H1 (cell line): ENCODE measurements at regions not wholly inside any gene's neighbourhood (a gene's known extent, or its start where the extent isn't known, plus 50 kb on each side); places are given as distances from the start of the nearest gene placed in this dataset.

ENCODE experiments used
- CTCF ChIA-PET: fragments of 300-600 bp; sonication (Branson Sonifier 250); formaldehyde crosslinking; loops from one replicate; lab custom pipeline; 2021; ENCODE audit not compliant: partially characterized antibody; lab: Charles Lee
- POLR2A ChIA-PET: fragments of 300-600 bp; sonication (Branson Sonifier 250); formaldehyde crosslinking; loops from one replicate; lab custom pipeline; 2021; ENCODE audit warnings: inconsistent platforms; ENCODE audit not compliant: partially characterized antibody; lab: Charles Lee
- DNase-seq, 2 experiments: peaks; one replicate each; pipeline versions ENCODE4 v3.0.0 to v3.0.0-alpha.2; 2010 to 2022; ENCODE audit warnings: low spot score in 2 of 2, low read depth in 1 of 2, mixed read lengths in 1 of 2
- FAIRE-seq: peaks from 2 replicates; lab custom pipeline; 2011; peaks lifted over from hg19 to GRCh38; lab: Jason Lieb, UNC
- H2AFZ ChIP-seq: 2 replicates; pipeline ENCODE4 v1.8.1; 2012; ENCODE audit warnings: low read length, inconsistent platforms
- H2AK5ac ChIP-seq: 2 replicates; pipeline ENCODE4 v1.6.1; 2013; ENCODE audit warnings: low read depth, low read length
- H2BK120ac ChIP-seq: replicated peaks from 2 replicates; pipeline ENCODE3; 2013; ENCODE audit warnings: low read depth, low read length, inconsistent platforms
- H2BK12ac ChIP-seq: 2 replicates; pipeline ENCODE4 v1.6.1; 2013; ENCODE audit warnings: low read depth, low read length
- H2BK15ac ChIP-seq: 2 replicates; pipeline ENCODE4 v1.6.1; 2013; ENCODE audit warnings: low read length
- H2BK20ac ChIP-seq: 2 replicates; pipeline ENCODE4 v1.6.1; 2013; ENCODE audit warnings: low read length
- H2BK5ac ChIP-seq: 2 replicates; pipeline ENCODE4 v1.6.1; 2013; ENCODE audit warnings: low read depth, low read length
- H3K14ac ChIP-seq: 2 replicates; pipeline ENCODE4 v1.6.1; 2013; ENCODE audit warnings: inconsistent platforms; ENCODE audit not compliant: insufficient read length
- H3K18ac ChIP-seq: 2 replicates; pipeline ENCODE4 v1.6.1; 2013; ENCODE audit warnings: low read length; ENCODE audit errors: extremely low read depth
- H3K23ac ChIP-seq: 2 replicates; pipeline ENCODE4 v1.6.1; 2013; ENCODE audit warnings: inconsistent platforms; ENCODE audit not compliant: insufficient read length
- H3K23me2 ChIP-seq: 2 replicates; pipeline ENCODE4 v1.6.1; 2013; ENCODE audit warnings: low read depth, low read length
- H3K27ac ChIP-seq: 2 replicates; pipeline ENCODE4 v1.6.1; 2011; ENCODE audit warnings: low read depth, low read length, inconsistent platforms
- H3K27me3 ChIP-seq, 4 experiments: replicated peaks in 1 of 4; 1 replicate in 1 of 4; 2 replicates in 3 of 4; pipeline versions ENCODE4 v1.6.1 to v1.8.1; 2011 to 2013; ENCODE audit warnings: low read length in 3 of 4, mild to moderate bottlenecking in 3 of 4, inconsistent platforms in 2 of 4, mixed read lengths in 2 of 4, moderate library complexity in 1 of 4; ENCODE audit not compliant: control insufficient read depth in 3 of 4, insufficient read depth in 3 of 4; ENCODE audit errors: extremely low read depth in 1 of 4
- H3K36me3 ChIP-seq, 4 experiments: 2 replicates each; pipeline versions ENCODE4 v1.6.1 to v1.8.1; 2011 to 2013; ENCODE audit warnings: mild to moderate bottlenecking in 4 of 4, low read length in 3 of 4, moderate library complexity in 2 of 4, control low read depth in 1 of 4, inconsistent platforms in 1 of 4; ENCODE audit not compliant: insufficient read depth in 4 of 4, control insufficient read depth in 2 of 4
- H3K4ac ChIP-seq: replicated peaks from 2 replicates; pipeline ENCODE3; 2013; ENCODE audit warnings: low read length, low read depth, mixed read lengths, inconsistent platforms; ENCODE audit not compliant: insufficient read length
- H3K4me1 ChIP-seq, 4 experiments: replicated peaks in 1 of 4; 1 replicate in 1 of 4; 2 replicates in 3 of 4; pipeline versions ENCODE4 v1.6.1 to v1.8.1; 2011 to 2013; ENCODE audit warnings: low read length in 3 of 4, inconsistent platforms in 2 of 4, mixed read lengths in 1 of 4; ENCODE audit not compliant: insufficient read depth in 4 of 4, control insufficient read depth in 3 of 4
- H3K4me2 ChIP-seq, 2 experiments: 2 replicates each; pipeline versions ENCODE4 v1.6.1 to v1.8.1; 2011 to 2013; ENCODE audit warnings: low read depth in 2 of 2, low read length in 2 of 2, control low read depth in 1 of 2, inconsistent platforms in 1 of 2, mild to moderate bottlenecking in 1 of 2; ENCODE audit not compliant: insufficient read depth in 1 of 2
- H3K4me3 ChIP-seq, 4 experiments: fragments of 200-600, 300-600 bp in 1 of 4; sonication (generic), shearing (Covaris generic), sonication (Bioruptor Twin) in 1 of 4; 2 replicates each; pipeline versions ENCODE4 v1.5.1 to v1.8.1; 2011 to 2016; ENCODE audit warnings: low read length in 4 of 4, low read depth in 3 of 4, control low read depth in 2 of 4, inconsistent platforms in 2 of 4, mild to moderate bottlenecking in 2 of 4, mixed read lengths in 1 of 4, moderate library complexity in 1 of 4; ENCODE audit not compliant: insufficient read depth in 2 of 4; ENCODE audit errors: extremely low read depth in 1 of 4
- H3K56ac ChIP-seq: replicated peaks from 2 replicates; pipeline ENCODE3; 2013; ENCODE audit warnings: low read depth, mild to moderate bottlenecking, mixed read lengths, low read length, inconsistent platforms; ENCODE audit not compliant: insufficient read length
- H3K79me1 ChIP-seq: 2 replicates; pipeline ENCODE4 v1.6.1; 2013; ENCODE audit warnings: low read depth, low read length, control low read depth
- H3K79me2 ChIP-seq, 2 experiments: 2 replicates each; pipeline versions ENCODE4 v1.6.1 to v1.8.1; 2012 to 2013; ENCODE audit warnings: low read length in 2 of 2, mild to moderate bottlenecking in 2 of 2, inconsistent platforms in 1 of 2; ENCODE audit not compliant: insufficient read depth in 2 of 2, control insufficient read depth in 1 of 2
- H3K9ac ChIP-seq, 4 experiments: replicated peaks in 1 of 4; 1 replicate in 1 of 4; 2 replicates in 3 of 4; pipeline versions ENCODE4 v1.6.1 to v1.8.1; 2011 to 2013; ENCODE audit warnings: low read depth in 3 of 4, low read length in 3 of 4, control low read depth in 2 of 4, mild to moderate bottlenecking in 2 of 4, moderate library complexity in 2 of 4, inconsistent platforms in 1 of 4; ENCODE audit errors: extremely low read depth in 1 of 4
- H3K9me3 ChIP-seq, 2 experiments: 2 replicates each; pipeline versions ENCODE4 v1.6.1 to v1.8.1; 2012 to 2013; ENCODE audit warnings: mild to moderate bottlenecking in 2 of 2, moderate library complexity in 2 of 2, control low read depth in 1 of 2, inconsistent platforms in 1 of 2, low read depth in 1 of 2, low read length in 1 of 2, mixed read lengths in 1 of 2; ENCODE audit not compliant: insufficient read depth in 2 of 2
- H4K20me1 ChIP-seq, 2 experiments: replicated peaks in 1 of 2; 2 replicates each; pipeline versions ENCODE3 to v1.8.1; 2011 to 2013; ENCODE audit warnings: inconsistent platforms in 2 of 2, low read length in 2 of 2, mild to moderate bottlenecking in 1 of 2; ENCODE audit not compliant: insufficient read depth in 2 of 2, control insufficient read depth in 1 of 2
- H4K5ac ChIP-seq: 2 replicates; pipeline ENCODE4 v1.6.1; 2013; ENCODE audit warnings: low read length, low read depth, mixed read lengths, inconsistent platforms; ENCODE audit not compliant: insufficient read length
- H4K8ac ChIP-seq: 2 replicates; pipeline ENCODE4 v1.8.0; 2013; ENCODE audit warnings: mild to moderate bottlenecking, moderate library complexity, low read length, inconsistent platforms; ENCODE audit not compliant: insufficient read depth; ENCODE audit errors: extremely low read depth
- H4K91ac ChIP-seq: replicated peaks from 2 replicates; pipeline ENCODE3; 2013; ENCODE audit warnings: low read length, mixed read lengths, inconsistent platforms; ENCODE audit not compliant: insufficient read length
- BCL11A ChIP-seq, 2 experiments: IDR thresholded peaks; one replicate each; pipeline ENCODE4 v1.6.1; 2011; ENCODE audit warnings: low read depth in 2 of 2, low read length in 2 of 2, mild to moderate bottlenecking in 2 of 2
- E2F6 ChIP-seq: IDR thresholded peaks from 2 replicates; pipeline ENCODE4 v1.6.1; 2012; ENCODE audit warnings: inconsistent platforms
- EZH2 ChIP-seq: fragments of 200-600 bp; sonication (generic); IDR thresholded peaks from 2 replicates; pipeline ENCODE4 v1.7.1; 2012; ENCODE audit warnings: low read depth, mild to moderate bottlenecking, moderate library complexity, low read length, inconsistent platforms; ENCODE audit not compliant: severe bottlenecking
- FOSL1 ChIP-seq: IDR thresholded peaks from 2 replicates; pipeline ENCODE4 v1.6.1; 2011; ENCODE audit warnings: mild to moderate bottlenecking, low read depth, low read length, moderate library complexity; ENCODE audit not compliant: insufficient read depth
- HDAC2 ChIP-seq, 2 experiments: fragments of 300-600 bp in 1 of 2; sonication (generic) in 1 of 2; IDR thresholded peaks; 2 replicates each; pipeline ENCODE4 v1.6.1; 2011 to 2012; ENCODE audit warnings: low read depth in 2 of 2, low read length in 2 of 2, mild to moderate bottlenecking in 2 of 2, moderate library complexity in 2 of 2, borderline replicate concordance in 1 of 2, inconsistent platforms in 1 of 2
- KDM1A ChIP-seq: fragments of 200-600, 300-600 bp; sonication (generic); IDR thresholded peaks from 2 replicates; pipeline ENCODE4 v1.7.1; 2016; ENCODE audit warnings: mild to moderate bottlenecking, low read length, borderline replicate concordance
- POLR2A ChIP-seq, 2 experiments: IDR thresholded peaks; 1 replicate in 1 of 2; 2 replicates in 1 of 2; pipeline ENCODE4 v1.6.1; 2011; ENCODE audit warnings: low read depth in 2 of 2, low read length in 2 of 2, mild to moderate bottlenecking in 2 of 2; ENCODE audit errors: control extremely low read depth in 1 of 2
- RAD21 ChIP-seq, 2 experiments: IDR thresholded peaks in 1 of 2; conservative IDR thresholded peaks in 1 of 2; 2 replicates each; pipeline ENCODE4 v1.6.1; 2011; ENCODE audit warnings: low read depth in 2 of 2, low read length in 2 of 2, improper control_type of control experiment in 1 of 2, inconsistent platforms in 1 of 2, mild to moderate bottlenecking in 1 of 2, moderate library complexity in 1 of 2
- RNF2 ChIP-seq: fragments of 200-900, 300-1000 bp; sonication (generic); IDR thresholded peaks from 2 replicates; pipeline ENCODE4 v1.7.1; 2016; ENCODE audit warnings: borderline replicate concordance, low read depth, mild to moderate bottlenecking, antibody characterized with exemption, low read length; ENCODE audit not compliant: poor library complexity, severe bottlenecking; ENCODE audit errors: missing control alignments
- SIN3A ChIP-seq, 2 experiments: IDR thresholded peaks in 1 of 2; conservative IDR thresholded peaks in 1 of 2; 2 replicates each; pipeline ENCODE4 v1.6.1; 2011 to 2012; ENCODE audit warnings: low read length in 2 of 2, improper control_type of control experiment in 1 of 2, low read depth in 1 of 2, mild to moderate bottlenecking in 1 of 2
- TAF1 ChIP-seq: IDR thresholded peaks from 2 replicates; pipeline ENCODE4 v1.6.1; 2011; ENCODE audit warnings: mild to moderate bottlenecking, low read depth, low read length
- WGBS, 2 experiments: shearing (Covaris generic) in 1 of 2; methylation state at CpG; one replicate each; pipeline versions ENCODE4 v1.1.6 to v1.1.7; 2013 to 2015; ENCODE audit warnings: low lambda C conversion rate in 2 of 2, mixed read lengths in 2 of 2, inconsistent platforms in 1 of 2, low coverage in 1 of 2, missing lambda C conversion rate in 1 of 2; ENCODE audit not compliant: insufficient replicate concordance in 2 of 2, insufficient coverage in 1 of 2, insufficient read length in 1 of 2; ENCODE audit errors: extremely low coverage in 1 of 2, missing lambda C conversion rate in 1 of 2; 5-methylcytosine and 5-hydroxymethylcytosine counted together

GRCh38 chr10:28800144-28800543 is 122.8 kb downstream of the BAMBI start:
- Histone ChIP-seq H2BK20ac (0 out of 2 replicates have a peak overlapping the region, but pooled peaks have one; percentile 37), H3K56ac (no peak overlapping the region), H3K4ac (no peak overlapping the region), H2AK5ac (no peak overlapping the region), H4K8ac (no peak overlapping the region), H3K18ac (0 out of 2 replicates have a peak overlapping the region, but pooled peaks have one; percentile 14), H3K4me3 (no peak overlapping the region), H3K36me3 (no peaks in the 10 kb centered on the region), H3K14ac (no peak overlapping the region), H3K9me3 (no peaks in the 10 kb centered on the region), H2AFZ (peak overlapping the region; percentile 72; the same call in 1 of the 2 replicates), H3K9ac (no peak overlapping the region), H3K4me2 (no peak overlapping the region), H2BK15ac (no peak overlapping the region), H4K5ac (no peak overlapping the region), H2BK5ac (no peak overlapping the region), H3K23me2 (no peaks in the 10 kb centered on the region), H3K4me1 (no peaks in the 10 kb centered on the region; a peak in 1 of 7 replicates), H3K79me1 (no peaks in the 10 kb centered on the region), H4K20me1 (no peaks in the 10 kb centered on the region), H2BK120ac (no peak overlapping the region), H4K91ac (no peak overlapping the region), H2BK12ac (no peak overlapping the region), H3K79me2 (no peaks in the 10 kb centered on the region), H3K23ac (no peak overlapping the region), H3K27me3 (no peaks in the 10 kb centered on the region), H3K27ac (no peak overlapping the region)
- WGBS, 2 experiments = 82% methylated on average over 5 of the region's 5 CpGs; no CpG with 5 or more reads in 1 of the 2 experiments
- ChIA-PET CTCF (interaction anchor here (0.7 to 0.8 kb wide), 2 partner anchors 14 to 110 kb away, joined by 3 to 5 read pairs; no protein-coding TSS in a partner anchor), POLR2A (no interaction called here)
- FAIRE-seq (no peak), DNase-seq (no peak)
- TF ChIP-seq SIN3A (conservative IDR thresholded peaks at IDR 0.05 in 1 of 2, IDR thresholded peaks at IDR 0.05 in 1 of 2; ENCODE audit: low read depth in 1 of 2, low read length in 2 of 2) = no peak
- TF ChIP-seq E2F6 = no peak
- no peak for TF ChIP-seq FOSL1
- TF ChIP-seq EZH2 = no peak
- TF ChIP-seq HDAC2 (IDR thresholded peaks at IDR 0.05; ENCODE audit: borderline replicate concordance in 1 of 2, low read depth in 2 of 2, low read length in 2 of 2) = no peak
- TF ChIP-seq RAD21 (IDR thresholded peaks at IDR 0.05 in 1 of 2, conservative IDR thresholded peaks at IDR 0.05 in 1 of 2; ENCODE audit: low read depth in 2 of 2, low read length in 2 of 2) = no peak
- TF ChIP-seq TAF1 = no peak
- TF ChIP-seq RNF2 = no peak
- TF ChIP-seq BCL11A (IDR thresholded peaks at IDR 0.05; ENCODE audit: low read depth in 2 of 2, low read length in 2 of 2) = no peak
- no peak for TF ChIP-seq KDM1A
- no peak for TF ChIP-seq POLR2A (IDR thresholded peaks at IDR 0.05; ENCODE audit: control extremely low read depth in 1 of 2, low read depth in 2 of 2, low read length in 2 of 2)
